ENCODE measurements at regions not wholly inside any gene's neighbourhood (a gene's known extent, or its start where the extent isn't known, plus 50 kb on each side); places are given as distances from the start of the nearest gene placed in this dataset.
A peak's percentile ranks its signal among the peaks of the same experiment; 100 is the strongest.

GRCh38 chr10:33664070-33664469 is 329.6 kb upstream of the NRP1 start:
- no peaks in the 10 kb centered on the region for H3K9me3 ChIP-seq (replicated peaks in 1 of 3)
- intact Hi-C loops (cut with DNase I), result no loop called here

DNA sequence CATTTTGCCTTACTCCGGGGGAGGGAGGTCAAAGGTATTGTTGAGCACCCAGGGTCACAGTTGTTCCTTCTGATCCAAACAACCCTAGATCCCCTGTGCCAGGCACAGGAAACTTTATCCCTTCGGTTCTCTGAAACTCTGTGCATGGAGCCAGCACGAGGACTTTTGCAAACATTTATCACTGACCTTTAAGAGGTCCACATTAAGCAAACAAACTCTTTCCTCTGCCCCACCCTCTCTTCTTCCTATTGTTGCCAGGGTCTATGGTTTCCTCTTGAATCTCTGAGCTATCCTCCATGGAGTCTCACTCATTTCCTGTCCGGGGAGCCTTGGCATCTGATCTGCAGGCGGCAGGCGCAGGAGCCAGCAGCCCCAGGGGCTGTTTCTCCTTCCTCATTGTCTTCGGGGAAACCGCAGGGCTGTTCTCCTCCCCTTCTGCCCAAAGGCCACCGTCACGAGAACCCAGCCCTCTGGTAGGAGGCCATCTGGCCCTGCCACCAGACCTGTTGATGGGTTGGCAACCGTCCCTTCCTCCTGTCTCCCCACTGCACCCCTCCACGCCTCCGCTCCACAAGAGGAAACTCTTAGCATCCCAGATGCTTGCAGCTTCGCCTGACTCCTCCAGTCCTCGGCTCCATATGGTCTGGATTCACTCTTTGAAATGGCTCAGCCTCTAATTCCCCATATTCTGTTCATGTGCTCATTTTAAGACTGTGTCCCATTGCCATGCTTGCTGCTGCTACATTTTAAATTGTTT is 327.3 kb upstream of the NRP1 start:
- Histone ChIP-seq H3K4me1 (replicated peaks in 1 of 2) (peaks cover 6 to 8% of the 10 kb centered on the region in 2 donors), H3K36me3 (replicated peaks in 1 of 2) (no peaks in the 10 kb centered on the region), H3K27me3 (no peaks in the 10 kb centered on the region), H3K4me3 (no peak overlapping the region), H3K27ac (peak overlapping the region in 4 of 5 donors; percentile 8 to 75 (median 44)), H3K9me3 (replicated peaks in 1 of 3) (no peaks in the 10 kb centered on the region)
- no peak for TF ChIP-seq POLR2A (IDR thresholded peaks at IDR 0.05)
- no peak for TF ChIP-seq CTCF (IDR thresholded peaks at IDR 0.05)
- DNase-seq, result peak; percentile 47 to 80 (median 74)
- intact Hi-C loops (cut with DNase I), result no loop called here
- 49 to 54% (median 52%) methylated on average over 15 of the region's 15 CpGs for WGBS, 4 donors

More at GRCh38 chr10:33664070-33664469, 329.6 kb upstream of the NRP1 start:
- Histone ChIP-seq H3K27me3 (no peaks in the 10 kb centered on the region), H3K4me1 (replicated peaks in 1 of 2) (peaks cover 6 to 8% of the 10 kb centered on the region in 2 donors), H3K4me3 (no peak overlapping the region), H3K27ac (no peak overlapping the region), H3K36me3 (replicated peaks in 1 of 2) (no peaks in the 10 kb centered on the region)
- TF ChIP-seq POLR2A (IDR thresholded peaks at IDR 0.05) (no peak), CTCF (IDR thresholded peaks at IDR 0.05) (no peak)
- 83 to 93% (median 90%) methylated on average over 3 of the region's 3 CpGs for WGBS, 4 donors
- no peak for DNase-seq

DNA sequence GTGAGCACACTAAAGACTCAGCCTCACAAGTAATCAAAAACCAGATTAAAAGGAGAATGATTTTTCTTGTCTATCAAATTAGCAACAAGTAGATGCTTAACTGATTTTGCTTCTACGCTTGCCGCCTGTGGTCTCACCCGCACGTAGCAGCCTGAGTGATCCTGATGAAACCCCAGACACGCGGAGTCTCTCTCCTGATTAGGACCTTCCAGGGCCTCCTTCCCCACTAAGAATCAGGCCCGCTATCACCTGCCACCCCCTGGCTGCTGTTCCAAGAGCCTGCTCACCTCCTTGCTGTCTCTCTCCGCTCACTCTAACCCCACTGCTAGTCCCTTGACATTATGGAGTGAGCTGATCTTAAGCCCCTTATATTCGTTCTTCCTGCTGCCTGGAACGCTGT is 325.9 kb upstream of the NRP1 start:
- Histone ChIP-seq H3K9me3 (replicated peaks in 1 of 3) (no peaks in the 10 kb centered on the region), H3K36me3 (replicated peaks in 1 of 2) (no peaks in the 10 kb centered on the region), H3K27me3 (no peaks in the 10 kb centered on the region), H3K4me3 (no peak overlapping the region), H3K27ac (no peak overlapping the region), H3K4me1 (replicated peaks in 1 of 2) (peaks cover 6 to 8% of the 10 kb centered on the region in 2 donors)
- 88 to 96% (median 90%) methylated on average over 10 of the region's 10 CpGs for WGBS, 4 donors
- no peak for TF ChIP-seq CTCF (IDR thresholded peaks at IDR 0.05)
- TF ChIP-seq POLR2A (IDR thresholded peaks at IDR 0.05), result no peak
- intact Hi-C loops (cut with DNase I), result no loop called here
- DNase-seq, result no peak

GRCh38 chr10:33657913-33658312 is 323.4 kb upstream of the NRP1 start:
- Histone ChIP-seq H3K36me3 (replicated peaks in 1 of 2) (no peaks in the 10 kb centered on the region), H3K27ac (no peak overlapping the region), H3K27me3 (no peaks in the 10 kb centered on the region), H3K9me3 (replicated peaks in 1 of 3) (no peaks in the 10 kb centered on the region), H3K4me3 (no peak overlapping the region), H3K4me1 (replicated peaks in 1 of 2) (peaks cover 6 to 8% of the 10 kb centered on the region in 2 donors)
- 93 to 97% (median 96%) methylated on average over 3 of the region's 3 CpGs for WGBS, 4 donors
- intact Hi-C loops (cut with DNase I), result no loop called here
- no peak for DNase-seq
- no peak for TF ChIP-seq CTCF (IDR thresholded peaks at IDR 0.05)
- TF ChIP-seq POLR2A (IDR thresholded peaks at IDR 0.05), result no peak

Data from adrenal gland (tissue), 9 donors.